GM12878 (cell line): ENCODE measurements at regions not wholly inside any gene's neighbourhood (a gene's known extent, or its start where the extent isn't known, plus 50 kb on each side); places are given as distances from the start of the nearest gene placed in this dataset.

Experiments
- ATAC-seq: fragments of 200-7000 bp; cut with Tn5 transposase; 3 replicates; pipeline ENCODE4 v1.9.1; 2020; ENCODE audit warnings: mild to moderate bottlenecking, moderate library complexity
- BruUV-seq: library from RNA; stranded (reverse); fragments of 400-500 nt; replicated peaks from 2 replicates; lab custom pipeline; 2021; lab: Mats Ljungman, UMichigan
- CTCF ChIA-PET: fragments of 300-600 bp; sonication (Branson Sonifier 250); formaldehyde crosslinking; extraction: SDS; loops from one replicate; lab custom pipeline; 2021; ENCODE audit warnings: inconsistent platforms; lab: Yijun Ruan, JAX
- POLR2A ChIA-PET: fragments of 350-600 bp; formaldehyde crosslinking; extraction: SDS; loops from one replicate; lab custom pipeline; 2021; ENCODE audit warnings: inconsistent platforms; lab: Charles Lee
- RAD21 ChIA-PET: fragments of 300-600 bp; sonication (Branson Sonifier 250); formaldehyde crosslinking; loops from one replicate; lab custom pipeline; 2023; ENCODE audit warnings: antibody characterized with exemption; ENCODE audit not compliant: unreplicated experiment; lab: Charles Lee
- SMC1A ChIA-PET: fragments of 300-600 bp; sonication (Branson Sonifier 250); formaldehyde crosslinking; loops from one replicate; lab custom pipeline; 2023; ENCODE audit not compliant: unreplicated experiment, uncharacterized antibody; lab: Charles Lee
- DNase-seq: peaks from one replicate; pipeline ENCODE4 v3.0.0-alpha.2; 2011; ENCODE audit warnings: low read depth, low spot score
- FAIRE-seq: peaks from 3 replicates; lab custom pipeline; 2011; peaks lifted over from hg19 to GRCh38; lab: Jason Lieb, UNC
- H2AFZ ChIP-seq: 2 replicates; pipeline ENCODE4 v1.6.0; 2011; ENCODE audit warnings: low read depth, low read length, control low read depth; ENCODE audit not compliant: control insufficient read depth
- H3K27ac ChIP-seq: 2 replicates; pipeline ENCODE4 v1.5.1; 2011; ENCODE audit warnings: control low read depth; ENCODE audit not compliant: control insufficient read depth, insufficient read depth
- H3K27me3 ChIP-seq, 2 experiments: replicated peaks in 1 of 2; 2 replicates each; pipeline versions ENCODE4 v1.6.0 to v1.6.1; 2011; ENCODE audit warnings: low read length in 1 of 2; ENCODE audit not compliant: control insufficient read depth in 2 of 2, insufficient read depth in 2 of 2
- H3K36me3 ChIP-seq, 2 experiments: 2 replicates each; pipeline ENCODE4 v1.5.1; 2011; ENCODE audit warnings: low read length in 1 of 2; ENCODE audit not compliant: control insufficient read depth in 2 of 2, insufficient read depth in 2 of 2
- H3K4me1 ChIP-seq: 2 replicates; pipeline ENCODE4 v1.6.1; 2011; ENCODE audit warnings: mild to moderate bottlenecking, low read length, moderate library complexity, mixed read lengths; ENCODE audit not compliant: control insufficient read depth, insufficient read depth
- H3K4me2 ChIP-seq: 2 replicates; pipeline ENCODE4 v1.6.0; 2011; ENCODE audit warnings: control low read depth; ENCODE audit not compliant: control insufficient read depth, insufficient read depth
- H3K4me3 ChIP-seq: fragments of 200-600 bp; sonication (generic); 2 replicates; pipeline ENCODE4 v1.5.1; 2016
- H3K79me2 ChIP-seq: 2 replicates; pipeline ENCODE4 v1.6.0; 2011; ENCODE audit warnings: low read length; ENCODE audit not compliant: control insufficient read depth, insufficient read depth
- H3K9ac ChIP-seq: 2 replicates; pipeline ENCODE4 v1.8.0; 2011; ENCODE audit warnings: low read length, control low read depth, mixed read lengths; ENCODE audit not compliant: control insufficient read depth, insufficient read depth
- H3K9me3 ChIP-seq: replicated peaks from 3 replicates; pipeline ENCODE4 v1.5.1; 2011; ENCODE audit warnings: mild to moderate bottlenecking, low read length; ENCODE audit not compliant: control insufficient read depth, insufficient read depth
- H4K20me1 ChIP-seq: 2 replicates; pipeline ENCODE4 v1.6.0; 2011; ENCODE audit not compliant: control insufficient read depth, insufficient read depth
- BCL11A ChIP-seq: IDR thresholded peaks from 2 replicates; pipeline ENCODE4 v1.6.1; 2011; ENCODE audit warnings: low read depth, low read length
- BCL3 ChIP-seq: IDR thresholded peaks from 2 replicates; pipeline ENCODE4 v1.6.1; 2011; ENCODE audit warnings: borderline replicate concordance, low read depth, mild to moderate bottlenecking, moderate library complexity, low read length; ENCODE audit not compliant: insufficient read depth, poor library complexity, severe bottlenecking
- CHD4 ChIP-seq: fragments of 200-600 bp; sonication (generic); IDR thresholded peaks from 2 replicates; pipeline ENCODE4 v1.6.1; 2016; ENCODE audit warnings: mild to moderate bottlenecking
- EED ChIP-seq: sonication (generic); IDR thresholded peaks from 2 replicates; pipeline ENCODE4 v1.6.1; 2016; ENCODE audit warnings: antibody characterized with exemption, low read depth
- ETV6 ChIP-seq, 2 experiments: fragments of 450-650 bp in 1 of 2; IDR thresholded peaks in 1 of 2; conservative IDR thresholded peaks in 1 of 2; 2 replicates each; pipeline ENCODE4 v1.6.1; 2014; ENCODE audit warnings: antibody characterized with exemption in 1 of 2, borderline replicate concordance in 1 of 2, low read depth in 1 of 2, mild to moderate bottlenecking in 1 of 2, moderate library complexity in 1 of 2
- MYB ChIP-seq: fragments of 150-350 bp; IDR thresholded peaks from 2 replicates; pipeline ENCODE4 v1.6.1; 2014; ENCODE audit warnings: mild to moderate bottlenecking, low read depth, low read length, borderline replicate concordance
- NFYA ChIP-seq: IDR thresholded peaks from 2 replicates; pipeline ENCODE4 v1.6.1; 2011; ENCODE audit warnings: low read depth, mild to moderate bottlenecking, low read length, improper control_type of control experiment, borderline replicate concordance
- NFYB ChIP-seq: IDR thresholded peaks from 2 replicates; pipeline ENCODE4 v1.6.1; 2011; ENCODE audit warnings: low read depth, mild to moderate bottlenecking, low read length, improper control_type of control experiment, moderate library complexity; ENCODE audit not compliant: insufficient read depth
- NR2C2 ChIP-seq: IDR thresholded peaks from 2 replicates; pipeline ENCODE4 v1.6.1; 2011; ENCODE audit warnings: borderline replicate concordance, low read depth; ENCODE audit not compliant: control insufficient read depth, insufficient read length
- SP1 ChIP-seq: IDR thresholded peaks from one replicate; pipeline ENCODE4 v1.6.1; 2011; ENCODE audit warnings: low read depth, low read length
- SPI1 ChIP-seq: IDR thresholded peaks from 2 replicates; pipeline ENCODE4 v1.6.1; 2011; ENCODE audit warnings: low read depth, mild to moderate bottlenecking, low read length, moderate library complexity, borderline replicate concordance; ENCODE audit not compliant: insufficient read depth
- SRF ChIP-seq, 2 experiments: IDR thresholded peaks; 2 replicates each; pipeline ENCODE4 v1.6.1; 2011; ENCODE audit warnings: low read depth in 2 of 2, low read length in 2 of 2, mild to moderate bottlenecking in 1 of 2, moderate library complexity in 1 of 2
- TAF1 ChIP-seq: IDR thresholded peaks from 2 replicates; pipeline ENCODE4 v1.6.1; 2011; ENCODE audit warnings: mild to moderate bottlenecking, low read depth, low read length, borderline replicate concordance
- TCF3 ChIP-seq: IDR thresholded peaks from 2 replicates; pipeline ENCODE4 v1.6.1; 2012; ENCODE audit warnings: low read depth, mild to moderate bottlenecking, low read length, borderline replicate concordance; ENCODE audit not compliant: insufficient read depth
- ZBED1 ChIP-seq: IDR thresholded peaks from 2 replicates; pipeline ENCODE4 v1.6.1; 2016; ENCODE audit warnings: borderline replicate concordance
- ZBTB11 ChIP-seq: fragments of 450-650 bp; formaldehyde crosslinking; IDR thresholded peaks from 2 replicates; pipeline ENCODE4 v1.5.0; 2022; ENCODE audit warnings: mild to moderate bottlenecking, missing genetic modification characterization
- ZNF622 ChIP-seq: fragments of 450-650 bp; IDR thresholded peaks from 2 replicates; pipeline ENCODE4 v1.6.1; 2017; ENCODE audit warnings: mild to moderate bottlenecking, inconsistent platforms
- in situ Hi-C: fragments of 300-500 bp; cut with MboI; formaldehyde crosslinking; loops from 9 replicates; pipeline ENCODE4 v1.14.3; 2018; ENCODE audit warnings: mixed read lengths
- intact Hi-C: fragments of 100-400 bp; cut with micrococcal nuclease; formaldehyde crosslinking; loops from one replicate; pipeline ENCODE4 v1.14.2; 2022; ENCODE audit not compliant: unreplicated experiment

- TF ChIP-seq SPI1 (no peak), NFYA (no peak), TCF3 (no peak), MYB (no peak), NFYB (no peak)
Observed at GRCh38 chr4:100109921-100110320, 80.3 kb downstream of the DDIT4L start (continued).

GRCh38 chr4:100108869-100109268 is 81.4 kb downstream of the DDIT4L start:
- Histone ChIP-seq H3K4me3 (no peak overlapping the region), H2AFZ (no peak overlapping the region)
- no TSS peak for BruUV-seq
- TF ChIP-seq ETV6 (conservative IDR thresholded peaks at IDR 0.05 in 1 of 2, IDR thresholded peaks at IDR 0.05 in 1 of 2; ENCODE audit: borderline replicate concordance in 1 of 2, low read depth in 1 of 2) (no peak), ZNF622 (no peak), SRF (IDR thresholded peaks at IDR 0.05; ENCODE audit: low read depth in 2 of 2, low read length in 2 of 2) (no peak), BCL3 (no peak), BCL11A (no peak), SP1 (no peak), ZBTB11 (CRISPR knock-in tag) (no peak), TAF1 (no peak), ZBED1 (no peak), NR2C2 (no peak), EED (no peak), CHD4 (no peak)
- TF ChIP-seq, all 136 proteins: peak for 0
- Histone ChIP-seq H3K27ac (no peak overlapping the region), H3K4me1 (peaks cover 2% of the 10 kb centered on the region; the same call in 1 of the 2 replicates), H3K9me3 (no peaks in the 10 kb centered on the region), H3K79me2 (no peaks in the 10 kb centered on the region), H3K27me3 (no peaks in the 10 kb centered on the region), H3K4me2 (no peak overlapping the region), H4K20me1 (no peaks in the 10 kb centered on the region), H3K9ac (no peak overlapping the region), H3K36me3 (no peaks in the 10 kb centered on the region)
- ChIA-PET POLR2A (no interaction called here), RAD21 (no interaction called here), SMC1A (interaction anchor here (2.8 kb wide), 1 partner anchor 12 kb away, joined by 9 read pairs; no protein-coding TSS in a partner anchor), CTCF (interaction anchor here (1.0 to 7.5 kb wide), 4 partner anchors 9 to 67 kb away, joined by 3 to 92 read pairs (median 4); no protein-coding TSS in a partner anchor)
- ATAC-seq: no peak
- FAIRE-seq: no peak
- in situ Hi-C loops: no loop called here
- intact Hi-C loops: no loop called here
- DNase-seq: no peak
